BLaER1 treated with 17β-estradiol and CSF1 and Interleukin-3, amounts not matched to agents 10 nM and 100 nM (cell line): ENCODE measurements at regions not wholly inside any gene's neighbourhood (a gene's known extent, or its start where the extent isn't known, plus 50 kb on each side); places are given as distances from the start of the nearest gene placed in this dataset.

Experiments
- H3K27ac ChIP-seq, 11 experiments: shearing (Covaris generic); formaldehyde crosslinking; 2 replicates each; pipeline ENCODE4 v1.8.1; 2022
- H3K27me3 ChIP-seq, 11 experiments: shearing (Covaris generic); formaldehyde crosslinking; 2 replicates each; pipeline ENCODE4 v1.8.1; 2022
- H3K36me3 ChIP-seq, 11 experiments: shearing (Covaris generic); formaldehyde crosslinking; 2 replicates each; pipeline ENCODE4 v1.8.1; 2022
- H3K4me1 ChIP-seq, 10 experiments: shearing (Covaris generic); formaldehyde crosslinking; 2 replicates each; pipeline ENCODE4 v1.8.1; 2022
- H3K4me2 ChIP-seq, 11 experiments: shearing (Covaris generic); formaldehyde crosslinking; 2 replicates each; pipeline ENCODE4 v1.8.1; 2022
- H3K4me3 ChIP-seq, 10 experiments: shearing (Covaris generic); formaldehyde crosslinking; 2 replicates each; pipeline ENCODE4 v1.8.1; 2022
- H3K9ac ChIP-seq, 11 experiments: shearing (Covaris generic); formaldehyde crosslinking; 2 replicates each; pipeline ENCODE4 v1.8.1; 2022
- H3K9me3 ChIP-seq, 11 experiments: shearing (Covaris generic); formaldehyde crosslinking; replicated peaks in 1 of 11; 2 replicates each; pipeline ENCODE4 v1.8.1; 2022
- H4K20me1 ChIP-seq, 11 experiments: shearing (Covaris generic); formaldehyde crosslinking; 2 replicates each; pipeline ENCODE4 v1.8.1; 2022
- Cebpa-rat ChIP-seq, 11 experiments: shearing (Covaris generic); IDR thresholded peaks; 2 replicates each; pipeline ENCODE4 v1.8.1; 2022

DNA sequence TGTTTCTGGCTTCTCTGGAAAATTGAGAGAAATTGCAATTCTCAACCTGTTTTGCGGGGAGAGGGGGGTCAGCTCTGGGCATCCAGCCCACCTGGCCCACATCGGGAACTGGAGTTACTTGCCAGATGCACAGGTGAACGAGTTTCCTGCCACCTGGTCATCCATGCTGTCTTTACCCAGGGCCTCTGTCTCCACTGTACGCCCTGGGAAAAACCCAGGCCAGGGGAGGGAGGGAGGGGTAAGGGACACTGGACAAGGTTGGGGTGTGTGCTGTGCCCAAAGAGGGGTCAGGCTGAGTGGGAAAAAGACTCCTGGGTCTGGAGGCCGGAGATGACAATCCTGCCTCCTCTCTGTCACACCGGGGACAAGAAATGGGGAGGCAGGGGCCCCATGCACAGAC is 307.6 kb downstream of the ZNF536 start:
- H3K27ac ChIP-seq, result no peak overlapping the region
- H3K9me3 ChIP-seq, result no peaks in the 10 kb centered on the region
- H3K36me3 ChIP-seq, result no peaks in the 10 kb centered on the region
- no peaks in the 10 kb centered on the region for H4K20me1 ChIP-seq
- H3K27me3 ChIP-seq, result no peaks in the 10 kb centered on the region
- H3K9ac ChIP-seq, result no peak overlapping the region
- H3K4me1 ChIP-seq, result no peaks in the 10 kb centered on the region
- no peak overlapping the region for H3K4me3 ChIP-seq
- no peak for TF ChIP-seq Cebpa-rat (IDR thresholded peaks at IDR 0.05)
- no peak overlapping the region for H3K4me2 ChIP-seq

GRCh38 chr19:30679153-30679702 is 307.0 kb downstream of the ZNF536 start:
- no peaks in the 10 kb centered on the region for H3K9me3 ChIP-seq
- no peak overlapping the region for H3K4me3 ChIP-seq
- no peak overlapping the region for H3K4me2 ChIP-seq
- peaks cover 0 to 2% (median 0%) of the 10 kb centered on the region in 11 experiments; a peak in 1 of 22 replicates for H4K20me1 ChIP-seq
- H3K9ac ChIP-seq, result no peak overlapping the region
- no peak for TF ChIP-seq Cebpa-rat (IDR thresholded peaks at IDR 0.05)
- H3K36me3 ChIP-seq, result no peaks in the 10 kb centered on the region
- no peak overlapping the region for H3K27ac ChIP-seq
- H3K27me3 ChIP-seq, result no peaks in the 10 kb centered on the region
- H3K4me1 ChIP-seq, result no peaks in the 10 kb centered on the region

- H3K27me3 ChIP-seq, result no peaks in the 10 kb centered on the region
These were observed 306.0 kb downstream of the ZNF536 start for GRCh38 chr19:30678168-30678567.

DNA sequence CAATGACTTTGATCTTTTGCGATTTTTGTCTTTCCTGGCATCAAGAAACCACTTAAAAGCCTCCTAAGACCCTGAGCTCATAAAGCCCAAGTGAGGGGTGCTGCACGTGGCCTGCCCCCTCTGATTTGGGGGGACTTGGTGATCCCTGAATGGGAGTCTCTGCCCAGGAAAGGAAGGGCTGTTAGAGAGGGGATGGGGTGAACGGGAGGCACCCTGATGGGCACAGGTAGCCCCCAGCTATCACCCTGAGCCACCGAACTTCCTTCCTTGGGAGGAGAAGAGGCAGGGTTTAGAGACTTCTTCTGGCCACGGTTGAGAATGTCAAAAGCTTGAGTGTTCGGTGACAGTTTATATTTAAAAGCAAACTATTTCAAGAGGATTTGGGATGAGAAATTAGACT is 305.5 kb downstream of the ZNF536 start:
- no peak for TF ChIP-seq Cebpa-rat (IDR thresholded peaks at IDR 0.05)
- peaks cover 0 to 7% (median 0%) of the 10 kb centered on the region in 11 experiments; a peak in 1 of 22 replicates for H4K20me1 ChIP-seq
- H3K4me2 ChIP-seq, result no peak overlapping the region
- H3K36me3 ChIP-seq, result no peaks in the 10 kb centered on the region
- no peak overlapping the region for H3K4me3 ChIP-seq
- H3K9ac ChIP-seq, result no peak overlapping the region
- no peaks in the 10 kb centered on the region for H3K4me1 ChIP-seq
- no peak overlapping the region for H3K27ac ChIP-seq
- H3K9me3 ChIP-seq, result no peaks in the 10 kb centered on the region
- no peaks in the 10 kb centered on the region for H3K27me3 ChIP-seq

More at GRCh38 chr19:30678168-30678567, 306.0 kb downstream of the ZNF536 start:
- Histone ChIP-seq H3K9ac (no peak overlapping the region), H4K20me1 (peaks cover 0 to 7% (median 0%) of the 10 kb centered on the region in 11 experiments; a peak in 1 of 22 replicates), H3K4me1 (no peaks in the 10 kb centered on the region), H3K27ac (no peak overlapping the region), H3K4me2 (no peak overlapping the region), H3K9me3 (no peaks in the 10 kb centered on the region), H3K4me3 (no peak overlapping the region), H3K36me3 (no peaks in the 10 kb centered on the region)
- TF ChIP-seq Cebpa-rat (IDR thresholded peaks at IDR 0.05), result no peak

GRCh38 chr19:30676990-30677679 is 305.0 kb downstream of the ZNF536 start:
- Histone ChIP-seq H3K4me2 (no peak overlapping the region), H3K4me3 (no peak overlapping the region), H3K9ac (no peak overlapping the region), H3K4me1 (no peaks in the 10 kb centered on the region), H3K36me3 (no peaks in the 10 kb centered on the region), H3K27ac (no peak overlapping the region), H4K20me1 (peaks cover 0 to 7% (median 0%) of the 10 kb centered on the region in 11 experiments; a peak in 1 of 22 replicates), H3K9me3 (no peaks in the 10 kb centered on the region), H3K27me3 (no peaks in the 10 kb centered on the region)
- no peak for TF ChIP-seq Cebpa-rat (IDR thresholded peaks at IDR 0.05)

- H3K9me3 ChIP-seq, result no peaks in the 10 kb centered on the region
- H3K27ac ChIP-seq, result no peak overlapping the region
- no peak overlapping the region for H3K9ac ChIP-seq
- H3K4me2 ChIP-seq, result no peak overlapping the region
- H3K4me1 ChIP-seq, result no peaks in the 10 kb centered on the region
- TF ChIP-seq Cebpa-rat (IDR thresholded peaks at IDR 0.05), result no peak
- H4K20me1 ChIP-seq, result peaks cover 0 to 7% (median 0%) of the 10 kb centered on the region in 11 experiments; a peak in 2 of 22 replicates
- H3K27me3 ChIP-seq, result no peaks in the 10 kb centered on the region
- no peaks in the 10 kb centered on the region for H3K36me3 ChIP-seq
- no peak overlapping the region for H3K4me3 ChIP-seq
These were observed 302.9 kb downstream of the ZNF536 start for GRCh38 chr19:30675086-30675485.

DNA sequence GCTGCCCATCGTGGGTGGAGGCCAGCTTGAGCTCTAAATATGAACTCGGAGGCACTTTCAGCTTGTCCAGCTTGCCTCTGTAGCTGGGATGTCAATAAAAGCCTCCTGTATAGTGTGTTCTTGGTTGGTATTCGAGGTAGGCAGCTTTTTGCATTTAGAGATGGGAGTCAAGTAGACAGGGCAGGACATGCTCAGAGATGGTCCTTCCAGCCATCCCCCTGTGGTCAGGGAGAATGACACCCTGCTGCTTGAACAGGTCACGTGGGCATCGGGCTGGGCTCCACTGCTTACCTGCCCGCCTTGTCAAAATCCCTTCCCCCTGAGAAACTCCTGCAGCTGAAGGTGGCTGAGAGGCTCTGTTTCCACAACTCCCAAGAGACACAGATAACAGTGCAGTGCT is 302.5 kb downstream of the ZNF536 start:
- H3K9me3 ChIP-seq, result no peaks in the 10 kb centered on the region
- H3K9ac ChIP-seq, result no peak overlapping the region
- H3K36me3 ChIP-seq, result no peaks in the 10 kb centered on the region
- no peak overlapping the region for H3K27ac ChIP-seq
- H3K4me3 ChIP-seq, result no peak overlapping the region
- H3K4me1 ChIP-seq, result no peaks in the 10 kb centered on the region
- H3K27me3 ChIP-seq, result no peaks in the 10 kb centered on the region
- H3K4me2 ChIP-seq, result no peak overlapping the region
- no peak for TF ChIP-seq Cebpa-rat (IDR thresholded peaks at IDR 0.05)
- peaks cover 0 to 7% (median 0%) of the 10 kb centered on the region in 11 experiments; a peak in 2 of 22 replicates for H4K20me1 ChIP-seq

GRCh38 chr19:30673336-30673735 is 301.2 kb downstream of the ZNF536 start:
- Histone ChIP-seq H4K20me1 (peaks cover 0 to 7% (median 0%) of the 10 kb centered on the region in 11 experiments; a peak in 2 of 22 replicates), H3K4me3 (no peak overlapping the region), H3K9me3 (no peaks in the 10 kb centered on the region), H3K9ac (no peak overlapping the region), H3K27ac (no peak overlapping the region), H3K4me1 (peaks cover 0 to 10% (median 7%) of the 10 kb centered on the region in 10 experiments; a peak in 11 of 20 replicates), H3K4me2 (no peak overlapping the region), H3K27me3 (peaks cover 0 to 9% (median 0%) of the 10 kb centered on the region in 11 experiments; a peak in 2 of 22 replicates), H3K36me3 (no peaks in the 10 kb centered on the region)
- TF ChIP-seq Cebpa-rat (IDR thresholded peaks at IDR 0.05), result no peak

- Histone ChIP-seq H4K20me1 (peaks cover 0 to 7% (median 0%) of the 10 kb centered on the region in 11 experiments; a peak in 2 of 22 replicates), H3K9me3 (no peaks in the 10 kb centered on the region), H3K9ac (no peak overlapping the region), H3K27ac (no peak overlapping the region), H3K4me3 (no peak overlapping the region), H3K4me1 (peaks cover 0 to 12% (median 7%) of the 10 kb centered on the region in 10 experiments; a peak in 11 of 20 replicates), H3K4me2 (no peak overlapping the region), H3K36me3 (no peaks in the 10 kb centered on the region), H3K27me3 (peaks cover 0 to 9% (median 0%) of the 10 kb centered on the region in 11 experiments; a peak in 2 of 22 replicates)
- no peak for TF ChIP-seq Cebpa-rat (IDR thresholded peaks at IDR 0.05)
These were observed 300.7 kb downstream of the ZNF536 start for GRCh38 chr19:30672926-30673325.
